DMS153 treated with DMSO at 0.1 percent for 48 hours (cell line): ENCODE measurements at regions not wholly inside any gene's neighbourhood (a gene's known extent, or its start where the extent isn't known, plus 50 kb on each side); places are given as distances from the start of the nearest gene placed in this dataset.
"Not testable (repeated sequence)": the region's sequence is repeated elsewhere in the genome, so short reads cannot be mapped to it uniquely, and the experiment has no call there.

Experiments
- DNase-seq: peaks from one replicate; lab custom pipeline; 2025; ENCODE audit not compliant: unreplicated experiment; lab: John Stamatoyannopoulos, UW

- no peak for DNase-seq
Measured at GRCh38 chr11:38060136-38060535, 1462.1 kb upstream of the RAG2 start.

GRCh38 chr11:38046571-38047135 lies 1448.6 kb upstream of the RAG2 start:
- DNase-seq, result no peak

DNA sequence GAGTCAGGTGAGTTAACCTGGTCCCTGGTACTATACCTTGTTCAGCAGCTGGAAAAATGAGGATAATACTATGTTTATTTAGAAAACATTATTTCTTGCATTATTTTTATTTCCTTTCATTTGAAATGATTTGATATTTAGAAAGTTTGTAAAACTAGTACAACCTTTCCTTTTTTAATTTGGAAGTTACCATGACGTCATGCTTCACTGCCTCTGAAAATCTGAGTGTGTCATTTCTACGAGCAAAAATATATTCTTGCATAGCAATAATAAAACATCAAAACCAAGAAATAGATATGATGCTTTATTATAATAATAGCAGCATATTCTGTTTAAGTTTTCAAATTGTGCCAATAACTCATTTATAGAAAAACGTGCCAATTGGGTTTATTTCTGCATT lies 1445.0 kb upstream of the RAG2 start:
- DNase-seq, result no peak

DNA sequence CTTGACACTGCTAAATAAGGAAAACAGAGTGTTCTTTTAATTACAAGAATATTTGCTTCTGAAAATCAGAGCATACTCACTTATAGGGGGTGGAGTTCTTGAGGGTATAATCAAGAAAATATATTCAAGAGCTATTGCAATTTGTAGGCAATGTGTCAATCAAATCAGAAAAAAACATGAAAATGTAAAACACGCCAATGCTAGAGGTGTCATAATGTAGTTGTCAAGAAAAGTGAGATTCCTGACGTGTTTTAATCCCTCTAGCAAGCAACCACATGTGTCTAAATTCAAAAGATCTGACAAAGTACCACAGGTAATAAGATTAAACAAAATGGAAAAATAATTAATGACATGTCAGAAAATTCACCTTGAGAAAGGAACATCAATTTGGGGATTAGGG lies 1440.7 kb upstream of the RAG2 start:
- DNase-seq, result no peak

DNA sequence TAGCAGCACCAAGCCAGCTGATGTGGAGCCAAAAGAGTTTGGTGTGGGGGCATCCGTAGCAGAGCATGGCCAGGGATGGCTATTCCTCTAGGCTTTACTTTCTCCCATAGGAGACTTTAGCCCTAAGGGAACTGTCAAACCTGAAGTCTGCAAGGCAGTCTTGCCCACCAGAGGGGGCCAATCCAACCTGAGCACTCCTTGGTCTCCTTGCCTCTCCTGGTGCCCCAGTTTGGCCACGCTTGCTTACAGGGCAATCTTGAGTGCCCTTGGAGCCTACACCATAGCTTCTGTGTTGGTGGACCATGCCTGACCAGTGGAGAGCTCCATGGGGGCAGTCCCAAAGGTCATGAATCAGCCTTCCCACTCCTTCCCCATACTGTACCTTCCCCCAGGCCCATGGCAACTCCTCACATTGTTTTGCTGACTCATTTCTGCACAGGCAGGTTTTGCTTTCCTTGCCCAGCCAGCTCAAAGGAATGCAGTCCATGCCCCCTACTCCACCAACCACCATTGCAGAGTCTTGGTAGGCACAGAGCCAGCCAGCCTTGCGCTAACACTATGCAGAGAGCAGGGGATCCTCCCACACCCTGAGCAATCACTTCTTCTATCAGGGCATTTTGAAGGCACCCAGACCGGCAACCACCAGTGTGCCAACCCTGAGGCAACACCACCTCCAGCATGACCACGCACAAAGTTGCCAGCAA lies 1421.2 kb upstream of the RAG2 start:
- no peak for DNase-seq

- no peak for DNase-seq
Measured at GRCh38 chr11:38014405-38014804, 1416.4 kb upstream of the RAG2 start.

DNA sequence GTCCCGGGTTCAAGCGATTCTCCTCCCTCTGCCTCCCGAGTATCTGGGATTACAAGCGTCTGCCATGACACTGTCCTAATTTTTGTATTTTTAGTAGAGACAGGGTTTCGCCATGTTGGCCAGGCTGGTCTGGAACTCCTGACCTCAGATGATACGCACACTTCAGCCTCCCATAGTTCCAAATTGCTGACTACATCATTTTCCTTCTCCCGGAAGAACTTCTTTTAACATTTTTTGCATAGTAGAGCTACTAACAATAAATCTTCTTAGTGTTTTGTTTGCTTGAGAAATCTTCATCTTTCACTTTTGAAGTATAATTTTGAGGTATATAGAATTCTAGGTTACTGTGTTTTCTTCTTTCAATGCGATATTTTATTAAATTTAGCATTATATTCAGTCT lies 1415.1 kb upstream of the RAG2 start:
- no peak for DNase-seq

DNA sequence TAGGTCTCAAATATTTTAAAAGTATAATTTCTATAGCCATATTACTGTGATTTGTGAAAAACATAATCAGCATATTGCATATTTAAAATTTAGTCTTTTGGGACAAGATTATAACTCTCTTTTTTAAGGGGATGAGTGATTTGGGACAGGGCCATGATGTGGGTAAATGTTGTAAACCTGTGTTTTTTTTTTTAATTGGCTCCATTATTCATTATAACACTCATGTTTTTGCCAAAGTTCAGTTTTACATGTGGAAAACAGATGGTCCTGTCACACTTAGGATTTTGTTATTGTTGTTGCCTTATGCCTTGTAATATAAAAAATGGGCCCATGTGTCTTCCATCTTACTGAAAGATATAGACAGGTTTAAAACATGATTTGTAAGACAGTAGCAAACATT lies 1413.5 kb upstream of the RAG2 start:
- no peak for DNase-seq

DNA sequence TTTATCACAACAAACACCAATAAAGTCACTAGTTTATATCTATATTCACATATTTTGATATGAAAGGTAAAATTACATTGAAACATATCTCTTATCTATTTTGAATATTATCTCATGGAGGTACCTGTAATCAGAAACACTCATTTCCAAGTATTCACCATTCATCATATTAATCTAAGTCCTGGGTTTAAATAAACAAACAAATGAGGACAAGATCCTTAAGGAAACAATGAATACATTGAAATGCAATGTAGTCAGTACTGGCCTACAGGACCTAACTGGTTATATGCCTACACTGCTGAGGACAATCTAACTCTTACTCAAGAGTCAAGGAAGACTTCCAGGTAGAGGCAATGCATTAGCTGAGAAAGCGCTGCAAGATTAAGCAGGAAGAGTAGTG lies 1411.9 kb upstream of the RAG2 start:
- no peak for DNase-seq

DNA sequence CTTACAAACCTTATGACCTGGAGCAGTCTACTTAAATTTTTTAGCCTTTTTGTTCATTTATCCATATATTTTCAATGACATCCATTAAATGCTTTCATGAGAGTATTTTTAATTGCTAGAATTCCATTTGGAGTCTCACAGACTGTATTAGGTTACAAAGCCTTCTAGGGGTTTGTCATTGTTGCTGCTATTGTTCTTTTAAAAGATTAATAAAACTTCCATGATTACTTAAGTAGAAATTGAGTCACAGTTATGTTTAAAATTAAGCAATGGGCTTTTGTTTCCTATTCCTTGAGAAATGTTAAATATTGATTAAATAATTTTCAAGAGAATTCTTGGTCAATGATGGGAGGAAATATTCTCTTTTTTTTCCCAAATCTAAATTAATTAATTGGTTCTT lies 1408.4 kb upstream of the RAG2 start:
- no peak for DNase-seq

DNA sequence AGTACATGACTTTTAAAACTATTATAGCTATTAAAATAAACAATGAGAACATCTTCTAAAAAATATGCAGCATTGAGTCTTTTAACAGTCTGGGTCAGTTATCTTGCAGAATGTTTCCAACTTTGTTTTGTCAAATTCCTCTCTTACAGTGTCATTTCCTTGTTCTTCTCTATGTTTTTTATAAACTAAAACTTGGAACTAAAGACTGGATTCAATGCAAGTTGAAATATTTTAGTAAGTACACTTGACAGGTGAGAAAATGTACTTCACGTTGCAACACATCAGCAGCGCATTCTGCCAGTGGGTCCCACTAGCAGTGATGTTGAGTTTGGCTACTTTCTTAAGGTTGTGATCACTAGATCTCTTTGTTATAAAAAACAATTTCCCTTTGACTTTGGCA lies 1407.6 kb upstream of the RAG2 start:
- no peak for DNase-seq

DNA sequence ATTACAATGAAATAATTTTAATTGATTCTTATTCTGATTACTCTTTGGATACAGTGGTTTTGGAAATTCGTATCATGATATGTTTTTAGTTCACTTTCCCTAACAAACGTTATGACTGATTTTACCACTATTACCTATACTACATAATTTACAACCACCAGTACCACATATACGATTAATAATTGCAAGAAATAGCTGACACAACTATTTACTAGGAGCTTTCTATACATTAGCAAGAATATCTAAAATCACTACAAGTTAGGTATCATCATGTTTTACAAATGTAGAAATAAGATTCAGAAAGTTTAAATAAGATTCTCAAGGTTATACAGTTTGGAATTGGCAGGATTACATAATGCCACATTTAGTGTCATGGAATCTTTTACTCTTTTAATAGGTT lies 1401.1 kb upstream of the RAG2 start:
- DNase-seq, result no peak

DNA sequence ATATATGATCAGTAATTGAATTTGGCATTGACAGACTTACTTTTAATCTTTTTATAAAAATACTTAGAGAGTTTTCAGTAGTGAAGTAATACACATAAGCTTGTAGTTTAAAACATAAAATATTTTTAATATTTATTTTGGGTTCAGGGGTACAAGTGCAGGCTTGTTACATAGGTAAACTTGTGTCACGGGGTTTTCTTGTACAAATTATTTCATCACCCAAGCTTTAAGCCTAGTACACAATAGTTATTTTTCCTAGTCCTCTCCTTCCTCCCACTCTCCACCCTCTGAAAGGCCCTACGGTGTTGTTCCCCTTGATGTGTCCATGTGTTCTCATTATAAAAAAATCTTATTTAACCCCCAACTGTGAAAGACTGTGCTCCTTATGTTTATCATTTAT lies 1397.8 kb upstream of the RAG2 start:
- no peak for DNase-seq

- no peak for DNase-seq
Measured at GRCh38 chr11:37988031-37988430, 1390.0 kb upstream of the RAG2 start.

- DNase-seq, result no peak
Measured at GRCh38 chr11:37984991-37985390, 1387.0 kb upstream of the RAG2 start.

GRCh38 chr11:37978647-37979046 lies 1380.6 kb upstream of the RAG2 start:
- DNase-seq, result no peak

GRCh38 chr11:37973941-37974340 lies 1375.9 kb upstream of the RAG2 start:
- no peak for DNase-seq

DNA sequence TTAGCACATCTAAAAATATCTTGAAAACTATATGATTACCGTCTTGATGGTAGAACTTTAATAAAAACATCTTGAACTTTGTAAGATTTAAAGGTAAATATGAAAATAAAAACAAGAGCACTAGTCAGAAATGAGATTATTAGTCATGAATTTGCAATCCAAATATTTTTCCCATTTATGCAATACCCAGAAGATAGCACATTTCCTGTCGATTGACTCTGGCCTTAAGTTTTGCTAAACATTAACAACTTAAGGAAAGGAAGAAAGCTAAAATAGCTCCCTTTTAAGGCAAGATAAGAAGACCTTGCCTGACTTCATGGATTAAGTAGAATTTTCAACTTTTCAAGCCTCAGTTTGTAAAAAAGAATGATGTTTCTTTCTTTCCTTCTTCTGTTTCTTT lies 1374.7 kb upstream of the RAG2 start:
- DNase-seq, result no peak

- not testable (repeated sequence) for DNase-seq
Measured at GRCh38 chr11:37969336-37969735, 1371.3 kb upstream of the RAG2 start.

GRCh38 chr11:37968148-37968547 lies 1370.1 kb upstream of the RAG2 start:
- DNase-seq, result no peak

GRCh38 chr11:37967635-37968034 lies 1369.6 kb upstream of the RAG2 start:
- no peak for DNase-seq

DNA sequence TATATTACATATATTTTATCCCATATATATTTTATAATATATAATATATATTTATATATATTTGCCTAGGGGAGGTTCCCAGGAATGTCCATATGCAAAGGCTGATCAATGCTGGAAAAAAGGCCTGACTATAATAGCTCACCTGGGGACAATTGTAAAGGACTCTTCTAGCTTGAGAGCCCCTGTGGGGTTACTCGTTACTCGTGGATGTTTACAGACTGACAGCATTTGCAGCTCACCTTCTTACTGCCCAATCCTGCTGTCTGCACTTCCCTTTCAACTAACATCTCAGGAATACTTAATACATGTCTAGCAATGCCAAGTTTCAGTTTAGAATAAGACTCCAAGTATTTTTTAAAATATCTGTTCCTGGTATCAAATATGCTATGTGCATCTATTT lies 1365.4 kb upstream of the RAG2 start:
- no peak for DNase-seq

GRCh38 chr11:37957717-37958116 lies 1359.7 kb upstream of the RAG2 start:
- no peak for DNase-seq
